Left lung (tissue), 4 donors: ENCODE measurements at regions not wholly inside any gene's neighbourhood (a gene's known extent, or its start where the extent isn't known, plus 50 kb on each side); places are given as distances from the start of the nearest gene placed in this dataset.

Experiments
- ATAC-seq: fragments of 200-7000 bp; cut with Tn5 transposase; one replicate; pipeline ENCODE4 v1.9.1; 2020; ENCODE audit warnings: moderate library complexity
- DNase-seq, 4 donors: peaks; one replicate each; pipeline ENCODE4 v3.0.0-alpha.2; 2013 to 2020
- H3K27ac ChIP-seq, 2 donors: fragments of 200-600 bp; sonication (generic) in 1 of 2; one replicate each; pipeline versions ENCODE4 v1.5.0 to v1.8.0; 2020 to 2021
- H3K27me3 ChIP-seq, 2 donors: fragments of 200-600 bp; sonication (generic) in 1 of 2; one replicate each; pipeline versions ENCODE4 v1.5.0 to v1.8.0; 2020 to 2021
- H3K36me3 ChIP-seq, 2 donors: fragments of 200-600 bp; sonication (generic) in 1 of 2; one replicate each; pipeline versions ENCODE4 v1.5.0 to v1.8.0; 2020 to 2021
- H3K4me1 ChIP-seq, 2 donors: fragments of 200-600 bp; one replicate each; pipeline ENCODE4 v1.8.0; 2021
- H3K4me3 ChIP-seq, 2 donors: fragments of 200-600 bp; sonication (generic) in 1 of 2; one replicate each; pipeline versions ENCODE4 v1.5.0 to v1.8.0; 2020 to 2021; ENCODE audit warnings: mild to moderate bottlenecking in 1 of 2
- H3K9me3 ChIP-seq, 2 donors: fragments of 200-600 bp; sonication (generic) in 1 of 2; one replicate each; pipeline versions ENCODE4 v1.5.0 to v1.8.0; 2020 to 2021
- CTCF ChIP-seq, 2 donors: fragments of 200-600 bp; sonication (generic) in 1 of 2; IDR thresholded peaks; one replicate each; pipeline versions ENCODE4 v1.5.0 to v1.8.0; 2021; ENCODE audit warnings: antibody characterized with exemption in 2 of 2
- intact Hi-C, 2 donors: fragments of 100-400 bp; cut with DNase I; formaldehyde crosslinking; loops; one replicate each; pipeline versions ENCODE4 v1.11.2 to v1.14.2; 2022
- donor health status: DM: no; HTN: yes; CAD: no.
- donor health status: DM: no; HTN: no; CAD: no.

- intact Hi-C loops = no loop called here
- no peaks in the 10 kb centered on the region for H3K9me3 ChIP-seq
- no peak for ATAC-seq
Observed at GRCh38 chr2:16128746-16129610, 188.6 kb downstream of the MYCN start.

GRCh38 chr2:16127958-16128357 lies 187.6 kb downstream of the MYCN start:
- no peak overlapping the region for H3K4me3 ChIP-seq
- DNase-seq (no peak), ATAC-seq (no peak)
- TF ChIP-seq CTCF (IDR thresholded peaks at IDR 0.05) = no peak
- H3K27ac ChIP-seq = no peak overlapping the region
- peaks cover 0 to 9% of the 10 kb centered on the region in 2 donors for H3K27me3 ChIP-seq
- no peaks in the 10 kb centered on the region for H3K4me1 ChIP-seq
- intact Hi-C loops = no loop called here
- no peaks in the 10 kb centered on the region for H3K9me3 ChIP-seq
- no peaks in the 10 kb centered on the region for H3K36me3 ChIP-seq

More at GRCh38 chr2:16128746-16129610, 188.6 kb downstream of the MYCN start:
- Histone ChIP-seq H3K36me3 (no peaks in the 10 kb centered on the region), H3K4me3 (no peak overlapping the region), H3K27me3 (peaks cover 0 to 9% of the 10 kb centered on the region in 2 donors), H3K27ac (no peak overlapping the region), H3K4me1 (no peaks in the 10 kb centered on the region)
- no peak for DNase-seq
- no peak for TF ChIP-seq CTCF (IDR thresholded peaks at IDR 0.05)

- Histone ChIP-seq H3K36me3 (no peaks in the 10 kb centered on the region), H3K27ac (no peak overlapping the region), H3K9me3 (no peaks in the 10 kb centered on the region), H3K27me3 (peaks cover 0 to 9% of the 10 kb centered on the region in 2 donors), H3K4me3 (no peak overlapping the region), H3K4me1 (no peaks in the 10 kb centered on the region)
- TF ChIP-seq CTCF (IDR thresholded peaks at IDR 0.05) = no peak
- ATAC-seq (no peak), DNase-seq (no peak)
- intact Hi-C loops = no loop called here
Observed at GRCh38 chr2:16127276-16127940, 187.1 kb downstream of the MYCN start.

- ATAC-seq (no peak), DNase-seq (no peak)
- Histone ChIP-seq H3K36me3 (no peaks in the 10 kb centered on the region), H3K27ac (no peak overlapping the region), H3K9me3 (no peaks in the 10 kb centered on the region), H3K27me3 (peaks cover 0 to 9% of the 10 kb centered on the region in 2 donors), H3K4me3 (no peak overlapping the region), H3K4me1 (no peaks in the 10 kb centered on the region)
- TF ChIP-seq CTCF (IDR thresholded peaks at IDR 0.05) = no peak
- intact Hi-C loops = no loop called here
Observed at GRCh38 chr2:16126517-16127275, 186.3 kb downstream of the MYCN start.
